ENCODE measurements at regions not wholly inside any gene's neighbourhood (a gene's known extent, or its start where the extent isn't known, plus 50 kb on each side); places are given as distances from the start of the nearest gene placed in this dataset.
"Not testable (repeated sequence)": the region's sequence is repeated elsewhere in the genome, so short reads cannot be mapped to it uniquely, and the experiment has no call there.

GRCh38 chr13:73547239-73547638 lies 488.4 kb downstream of the KLF5 start:
- DNase-seq, result no peak
- in situ Hi-C loops (cut with MboI; ENCODE audit: low pct_unique_long_range_greater_than_20kb, low sequenced_read_pairs), result no loop called here

GRCh38 chr13:73544175-73544574 lies 485.4 kb downstream of the KLF5 start:
- in situ Hi-C loops (cut with MboI; ENCODE audit: low pct_unique_long_range_greater_than_20kb, low sequenced_read_pairs), result no loop called here

GRCh38 chr13:73542446-73542845 lies 483.6 kb downstream of the KLF5 start:
- in situ Hi-C loops (cut with MboI; ENCODE audit: low pct_unique_long_range_greater_than_20kb, low sequenced_read_pairs), result no loop called here
- DNase-seq, result no peak

More at GRCh38 chr13:73544175-73544574, 485.4 kb downstream of the KLF5 start:
- DNase-seq, result no peak

- no peak for DNase-seq
- in situ Hi-C loops (cut with MboI; ENCODE audit: low pct_unique_long_range_greater_than_20kb, low sequenced_read_pairs), result no loop called here
These were observed 478.1 kb downstream of the KLF5 start for GRCh38 chr13:73536865-73537264.

- no peak for DNase-seq
- in situ Hi-C loops (cut with MboI; ENCODE audit: low pct_unique_long_range_greater_than_20kb, low sequenced_read_pairs), result no loop called here
These were observed 476.5 kb downstream of the KLF5 start for GRCh38 chr13:73535341-73535740.

- in situ Hi-C loops (cut with MboI; ENCODE audit: low pct_unique_long_range_greater_than_20kb, low sequenced_read_pairs), result no loop called here
- no peak for DNase-seq
These were observed 474.2 kb downstream of the KLF5 start for GRCh38 chr13:73532987-73533510.

- in situ Hi-C loops (cut with MboI; ENCODE audit: low pct_unique_long_range_greater_than_20kb, low sequenced_read_pairs), result no loop called here
- no peak for DNase-seq
These were observed 473.8 kb downstream of the KLF5 start for GRCh38 chr13:73532582-73532981.

GRCh38 chr13:73531014-73531413 lies 472.2 kb downstream of the KLF5 start:
- no peak for DNase-seq
- in situ Hi-C loops (cut with MboI; ENCODE audit: low pct_unique_long_range_greater_than_20kb, low sequenced_read_pairs), result no loop called here

GRCh38 chr13:73522937-73523336 lies 464.1 kb downstream of the KLF5 start:
- DNase-seq, result no peak
- in situ Hi-C loops (cut with MboI; ENCODE audit: low pct_unique_long_range_greater_than_20kb, low sequenced_read_pairs), result no loop called here

- no peak for DNase-seq
- in situ Hi-C loops (cut with MboI; ENCODE audit: low pct_unique_long_range_greater_than_20kb, low sequenced_read_pairs), result no loop called here
These were observed 463.2 kb downstream of the KLF5 start for GRCh38 chr13:73521985-73522524.

- in situ Hi-C loops (cut with MboI; ENCODE audit: low pct_unique_long_range_greater_than_20kb, low sequenced_read_pairs), result no loop called here
- DNase-seq, result no peak
These were observed 462.5 kb downstream of the KLF5 start for GRCh38 chr13:73521290-73521624.

GRCh38 chr13:73520566-73521289 lies 461.9 kb downstream of the KLF5 start:
- in situ Hi-C loops (cut with MboI; ENCODE audit: low pct_unique_long_range_greater_than_20kb, low sequenced_read_pairs), result no loop called here
- no peak for DNase-seq

GRCh38 chr13:73520135-73520534 lies 461.3 kb downstream of the KLF5 start:
- in situ Hi-C loops (cut with MboI; ENCODE audit: low pct_unique_long_range_greater_than_20kb, low sequenced_read_pairs); DNase-seq: not testable (repeated sequence)

GRCh38 chr13:73519396-73520116 lies 460.8 kb downstream of the KLF5 start:
- in situ Hi-C loops (cut with MboI; ENCODE audit: low pct_unique_long_range_greater_than_20kb, low sequenced_read_pairs), result no loop called here
- DNase-seq, result no peak

GRCh38 chr13:73517766-73518165 lies 459.0 kb downstream of the KLF5 start:
- DNase-seq, result no peak
- in situ Hi-C loops (cut with MboI; ENCODE audit: low pct_unique_long_range_greater_than_20kb, low sequenced_read_pairs), result no loop called here

GRCh38 chr13:73516731-73517130 lies 457.9 kb downstream of the KLF5 start:
- in situ Hi-C loops (cut with MboI; ENCODE audit: low pct_unique_long_range_greater_than_20kb, low sequenced_read_pairs), result no loop called here
- no peak for DNase-seq

GRCh38 chr13:73514208-73514607 lies 455.4 kb downstream of the KLF5 start:
- DNase-seq, result no peak
- in situ Hi-C loops (cut with MboI; ENCODE audit: low pct_unique_long_range_greater_than_20kb, low sequenced_read_pairs), result no loop called here

GRCh38 chr13:73513751-73514150 lies 454.9 kb downstream of the KLF5 start:
- in situ Hi-C loops (cut with MboI; ENCODE audit: low pct_unique_long_range_greater_than_20kb, low sequenced_read_pairs), result no loop called here
- no peak for DNase-seq

- DNase-seq, result no peak
- in situ Hi-C loops (cut with MboI; ENCODE audit: low pct_unique_long_range_greater_than_20kb, low sequenced_read_pairs), result no loop called here
These were observed 450.0 kb downstream of the KLF5 start for GRCh38 chr13:73508841-73509240.

GRCh38 chr13:73505376-73505890 lies 446.6 kb downstream of the KLF5 start:
- in situ Hi-C loops (cut with MboI; ENCODE audit: low pct_unique_long_range_greater_than_20kb, low sequenced_read_pairs), result no loop called here

More at GRCh38 chr13:73505376-73505890, 446.6 kb downstream of the KLF5 start:
- DNase-seq, result no peak
